CD14-positive monocyte (primary cell): ENCODE measurements at regions not wholly inside any gene's neighbourhood (a gene's known extent, or its start where the extent isn't known, plus 50 kb on each side); places are given as distances from the start of the nearest gene placed in this dataset.
A peak's percentile ranks its signal among the peaks of the same experiment; 100 is the strongest.

Source experiments
- DNase-seq, 3 donors: peaks; one replicate each; pipeline ENCODE4 v3.0.0-alpha.2; 2011 to 2022
- H2AFZ ChIP-seq: 2 replicates; pipeline ENCODE4 v1.6.0; 2012; ENCODE audit warnings: mild to moderate bottlenecking, low read depth, low read length, inconsistent platforms; ENCODE audit not compliant: insufficient read depth, poor library complexity, severe bottlenecking
- H3K27ac ChIP-seq, 2 donors: 1 replicate in 1 of 2; 2 replicates in 1 of 2; pipeline ENCODE4 v1.5.1; 2012 to 2013; ENCODE audit warnings: low read length in 2 of 2, control low read depth in 1 of 2, inconsistent platforms in 1 of 2, low read depth in 1 of 2, mild to moderate bottlenecking in 1 of 2
- H3K27me3 ChIP-seq, 2 donors: one replicate each; pipeline versions ENCODE4 v1.6.0 to v1.6.1; 2011 to 2013; ENCODE audit warnings: low read length in 2 of 2; ENCODE audit not compliant: control insufficient read depth in 2 of 2, insufficient read depth in 2 of 2
- H3K36me3 ChIP-seq, 2 donors: replicated peaks in 1 of 2; 1 replicate in 1 of 2; 2 replicates in 1 of 2; pipeline versions ENCODE4 v1.5.1 to v1.6.1; 2012 to 2013; ENCODE audit warnings: low read length in 2 of 2, control low read depth in 1 of 2, inconsistent platforms in 1 of 2, mild to moderate bottlenecking in 1 of 2; ENCODE audit not compliant: insufficient read depth in 2 of 2, control insufficient read depth in 1 of 2
- H3K4me1 ChIP-seq, 2 donors: 1 replicate in 1 of 2; 2 replicates in 1 of 2; pipeline versions ENCODE4 v1.5.1 to v1.6.1; 2012 to 2013; ENCODE audit warnings: low read length in 2 of 2, control low read depth in 1 of 2, inconsistent platforms in 1 of 2, mild to moderate bottlenecking in 1 of 2, moderate library complexity in 1 of 2; ENCODE audit not compliant: insufficient read depth in 2 of 2, control insufficient read depth in 1 of 2
- H3K4me2 ChIP-seq: replicated peaks from 2 replicates; pipeline ENCODE3; 2012; ENCODE audit warnings: low read length, moderate library complexity, mild to moderate bottlenecking; ENCODE audit not compliant: poor library complexity, severe bottlenecking; ENCODE audit errors: extremely low read depth
- H3K4me3 ChIP-seq, 3 experiments: fragments of 200-600 bp in 1 of 3; sonication (generic) in 1 of 3; replicated peaks in 1 of 3; 1 replicate in 2 of 3; 2 replicates in 1 of 3; pipeline ENCODE4 v1.5.1; 2011 to 2013; ENCODE audit warnings: low read length in 3 of 3, mild to moderate bottlenecking in 3 of 3, control low read depth in 2 of 3, low read depth in 2 of 3, inconsistent platforms in 1 of 3, moderate library complexity in 1 of 3
- H3K79me2 ChIP-seq: 2 replicates; pipeline ENCODE4 v1.6.0; 2012; ENCODE audit warnings: mild to moderate bottlenecking, control low read depth, inconsistent platforms, low read length, moderate library complexity; ENCODE audit not compliant: insufficient read depth
- H3K9ac ChIP-seq: 2 replicates; pipeline ENCODE4 v1.6.0; 2017; ENCODE audit warnings: low read length, mild to moderate bottlenecking; ENCODE audit not compliant: insufficient read depth, poor library complexity, severe bottlenecking
- H3K9me3 ChIP-seq, 2 donors: replicated peaks in 1 of 2; 1 replicate in 1 of 2; 2 replicates in 1 of 2; pipeline versions ENCODE4 v1.5.1 to v1.6.1; 2012 to 2013; ENCODE audit warnings: low read length in 2 of 2, control low read depth in 1 of 2; ENCODE audit not compliant: control insufficient read depth in 1 of 2, insufficient read depth in 1 of 2
- H4K20me1 ChIP-seq: 2 replicates; pipeline ENCODE4 v1.6.0; 2012; ENCODE audit warnings: mild to moderate bottlenecking, low read length, control low read depth, moderate library complexity; ENCODE audit not compliant: insufficient read depth
- H3K27ac Mint-ChIP-seq, 7 donors: one replicate each; pipeline ENCODE4 v1.8.0; 2020; ENCODE audit warnings: mild to moderate bottlenecking in 7 of 7, mixed read lengths in 7 of 7, moderate library complexity in 6 of 7, inconsistent platforms in 2 of 7
- H3K27me3 Mint-ChIP-seq, 3 donors: one replicate each; pipeline ENCODE4 v1.8.0; 2021 to 2022; ENCODE audit warnings: low read depth in 3 of 3, mild to moderate bottlenecking in 3 of 3, mixed read lengths in 3 of 3, moderate library complexity in 3 of 3, inconsistent platforms in 1 of 3
- H3K36me3 Mint-ChIP-seq, 2 donors: one replicate each; pipeline ENCODE4 v1.8.0; 2020; ENCODE audit warnings: mixed read lengths in 2 of 2, inconsistent platforms in 1 of 2, mild to moderate bottlenecking in 1 of 2
- H3K4me1 Mint-ChIP-seq: one replicate; pipeline ENCODE4 v1.8.0; 2020; ENCODE audit warnings: mild to moderate bottlenecking, mixed read lengths
- H3K4me3 Mint-ChIP-seq, 2 donors: one replicate each; pipeline ENCODE4 v1.8.0; 2020; ENCODE audit warnings: mild to moderate bottlenecking in 2 of 2, mixed read lengths in 2 of 2, moderate library complexity in 1 of 2
- H3K9me3 Mint-ChIP-seq, 7 donors: one replicate each; pipeline ENCODE4 v1.8.0; 2020 to 2022; ENCODE audit warnings: mixed read lengths in 7 of 7, mild to moderate bottlenecking in 6 of 7, moderate library complexity in 6 of 7, inconsistent platforms in 2 of 7
- WGBS: methylation state at CpG from one replicate; pipeline ENCODE4 v1.1.5; 2013; ENCODE audit warnings: missing lambda C conversion rate; ENCODE audit not compliant: insufficient coverage; 5-methylcytosine and 5-hydroxymethylcytosine counted together
- intact Hi-C, 2 donors: fragments of 100-400 bp; cut with micrococcal nuclease; formaldehyde crosslinking; loops; one replicate each; pipeline versions ENCODE4 v1.15.0 to v1.15.1; 2023
- TF ChIP-seq, protein P1 (sequence below): fragments of 200-600 bp; IDR thresholded peaks from one replicate; pipeline ENCODE4 v1.8.0; 2022; ENCODE audit warnings: antibody characterized with exemption, mild to moderate bottlenecking

DNA sequence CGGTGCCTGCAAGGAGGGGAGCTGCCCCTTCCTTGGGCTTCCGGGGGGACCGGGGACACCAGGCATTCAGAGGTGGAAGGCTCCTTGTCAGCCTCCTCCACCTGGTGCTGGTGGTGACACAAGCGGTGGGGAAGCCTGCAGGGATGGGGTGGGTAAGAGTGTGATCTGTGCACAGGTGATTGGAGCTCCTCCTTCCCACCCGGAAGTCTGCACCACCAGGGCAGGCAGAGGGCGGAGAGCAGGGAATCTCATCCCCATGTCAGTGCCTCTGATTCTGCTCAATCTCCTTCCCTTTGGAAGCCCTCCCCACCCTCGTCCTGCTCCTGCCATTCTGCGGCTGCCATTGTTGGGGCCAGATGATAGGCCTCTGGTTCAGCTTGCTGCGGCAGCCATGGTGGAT, 238.1 kb upstream of the CRY1 start:
- H3K27me3 Mint-ChIP-seq: peaks cover 0 to 10% (median 6%) of the 10 kb centered on the region in 3 donors
- H3K4me3 ChIP-seq: no peak overlapping the region
- intact Hi-C loops: no loop called here
- H3K9me3 Mint-ChIP-seq: peaks cover 0 to 6% (median 3%) of the 10 kb centered on the region in 7 donors
- 100% methylated on average over 4 of the region's 9 CpGs for WGBS
- H3K27me3 ChIP-seq: peaks cover 0 to 3% of the 10 kb centered on the region in 2 donors
- no peaks in the 10 kb centered on the region for H3K36me3 ChIP-seq
- no peak overlapping the region for H2AFZ ChIP-seq
- peak overlapping the region in 1 of 7 donors; percentile 33 for H3K27ac Mint-ChIP-seq
- no peak overlapping the region for H3K4me3 Mint-ChIP-seq
- no peak overlapping the region for H3K4me2 ChIP-seq
- TF ChIP-seq, protein P1, sequence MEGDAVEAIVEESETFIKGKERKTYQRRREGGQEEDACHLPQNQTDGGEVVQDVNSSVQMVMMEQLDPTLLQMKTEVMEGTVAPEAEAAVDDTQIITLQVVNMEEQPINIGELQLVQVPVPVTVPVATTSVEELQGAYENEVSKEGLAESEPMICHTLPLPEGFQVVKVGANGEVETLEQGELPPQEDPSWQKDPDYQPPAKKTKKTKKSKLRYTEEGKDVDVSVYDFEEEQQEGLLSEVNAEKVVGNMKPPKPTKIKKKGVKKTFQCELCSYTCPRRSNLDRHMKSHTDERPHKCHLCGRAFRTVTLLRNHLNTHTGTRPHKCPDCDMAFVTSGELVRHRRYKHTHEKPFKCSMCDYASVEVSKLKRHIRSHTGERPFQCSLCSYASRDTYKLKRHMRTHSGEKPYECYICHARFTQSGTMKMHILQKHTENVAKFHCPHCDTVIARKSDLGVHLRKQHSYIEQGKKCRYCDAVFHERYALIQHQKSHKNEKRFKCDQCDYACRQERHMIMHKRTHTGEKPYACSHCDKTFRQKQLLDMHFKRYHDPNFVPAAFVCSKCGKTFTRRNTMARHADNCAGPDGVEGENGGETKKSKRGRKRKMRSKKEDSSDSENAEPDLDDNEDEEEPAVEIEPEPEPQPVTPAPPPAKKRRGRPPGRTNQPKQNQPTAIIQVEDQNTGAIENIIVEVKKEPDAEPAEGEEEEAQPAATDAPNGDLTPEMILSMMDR: no peak
- H3K4me1 Mint-ChIP-seq: peaks cover 61% of the 10 kb centered on the region
- H3K36me3 Mint-ChIP-seq: peaks cover 0 to 5% of the 10 kb centered on the region in 2 donors
- no peaks in the 10 kb centered on the region for H3K9me3 ChIP-seq
- no peak overlapping the region for H3K27ac ChIP-seq
- H4K20me1 ChIP-seq: peaks cover 9% of the 10 kb centered on the region
- H3K79me2 ChIP-seq: no peaks in the 10 kb centered on the region
- peaks cover 28 to 43% of the 10 kb centered on the region in 2 donors for H3K4me1 ChIP-seq
- no peak overlapping the region for H3K9ac ChIP-seq
- no peak for DNase-seq

DNA sequence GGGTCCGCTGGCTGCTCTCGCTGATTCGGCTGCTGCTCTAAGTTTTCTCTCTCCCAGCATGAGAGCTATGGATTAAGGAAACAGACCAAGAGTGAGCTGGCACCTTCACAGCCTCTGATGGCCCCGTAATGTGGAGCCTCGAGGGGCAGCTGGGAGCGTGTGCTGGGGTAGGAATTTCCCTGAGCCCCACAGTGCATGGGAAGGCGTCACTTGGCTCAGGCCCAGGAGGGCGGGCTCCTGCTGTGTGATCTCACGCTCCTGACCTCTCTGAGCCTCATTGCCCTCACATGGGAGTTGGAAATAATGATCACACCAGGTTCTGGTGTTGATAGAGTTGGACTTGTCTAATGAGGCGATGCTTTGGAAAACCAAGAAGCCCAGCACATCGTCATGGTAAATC, 238.6 kb upstream of the CRY1 start:
- Histone ChIP-seq H3K79me2 (no peaks in the 10 kb centered on the region), H3K9me3 (no peaks in the 10 kb centered on the region), H4K20me1 (peaks cover 9% of the 10 kb centered on the region), H3K27me3 (peaks cover 0 to 3% of the 10 kb centered on the region in 2 donors), H2AFZ (no peak overlapping the region), H3K4me2 (no peak overlapping the region), H3K4me1 (peaks cover 28 to 40% of the 10 kb centered on the region in 2 donors), H3K4me3 (no peak overlapping the region), H3K9ac (no peak overlapping the region), H3K27ac (no peak overlapping the region), H3K36me3 (no peaks in the 10 kb centered on the region)
- Mint-ChIP-seq H3K36me3 (peaks cover 0 to 5% of the 10 kb centered on the region in 2 donors), H3K9me3 (peaks cover 0 to 6% (median 3%) of the 10 kb centered on the region in 7 donors), H3K4me3 (no peak overlapping the region), H3K4me1 (peaks cover 58% of the 10 kb centered on the region), H3K27me3 (peaks cover 0 to 10% (median 6%) of the 10 kb centered on the region in 3 donors), H3K27ac (peak overlapping the region in 1 of 7 donors; percentile 14)
- DNase-seq: no peak
- intact Hi-C loops: no loop called here
- TF ChIP-seq, protein P1: no peak
- 81% methylated on average over 6 of the region's 11 CpGs for WGBS
